ENCODE measurements at regions not wholly inside any gene's neighbourhood (a gene's known extent, or its start where the extent isn't known, plus 50 kb on each side); places are given as distances from the start of the nearest gene placed in this dataset.

GRCh38 chr10:26946102-26946811 is 85.5 kb upstream of the ABI1 start:
- TF ChIP-seq CTCF (IDR thresholded peaks at IDR 0.05): no peak
- no peak for TF ChIP-seq POLR2A (IDR thresholded peaks at IDR 0.05)
- TF ChIP-seq POLR2AphosphoS5 (IDR thresholded peaks at IDR 0.05): no peak
